ENCODE measurements at regions not wholly inside any gene's neighbourhood (a gene's known extent, or its start where the extent isn't known, plus 50 kb on each side); places are given as distances from the start of the nearest gene placed in this dataset.

- DNase-seq (ENCODE audit: low spot score in 2 of 2) = no peak
- Histone ChIP-seq H3K9me3 (no peaks in the 10 kb centered on the region), H3K36me3 (replicated peaks) (no peaks in the 10 kb centered on the region), H3K27me3 (ENCODE audit: low read depth) (no peaks in the 10 kb centered on the region), H3K4me3 (no peak overlapping the region), H3K4me1 (no peaks in the 10 kb centered on the region)
- in situ Hi-C loops (cut with MboI; ENCODE audit: low sequenced_read_pairs) = no loop called here
Measured at GRCh38 chr1:63033211-63033610, 249.3 kb downstream of the ATG4C start.

GRCh38 chr1:63034256-63034655 lies 250.3 kb downstream of the ATG4C start:
- H3K4me1 ChIP-seq = no peaks in the 10 kb centered on the region
- in situ Hi-C loops (cut with MboI; ENCODE audit: low sequenced_read_pairs) = no loop called here
- no peaks in the 10 kb centered on the region for H3K9me3 ChIP-seq
- H3K4me3 ChIP-seq = no peak overlapping the region
- DNase-seq (ENCODE audit: low spot score in 2 of 2) = no peak
- H3K27me3 ChIP-seq (ENCODE audit: low read depth) = no peaks in the 10 kb centered on the region
- no peaks in the 10 kb centered on the region for H3K36me3 ChIP-seq (replicated peaks)

DNA sequence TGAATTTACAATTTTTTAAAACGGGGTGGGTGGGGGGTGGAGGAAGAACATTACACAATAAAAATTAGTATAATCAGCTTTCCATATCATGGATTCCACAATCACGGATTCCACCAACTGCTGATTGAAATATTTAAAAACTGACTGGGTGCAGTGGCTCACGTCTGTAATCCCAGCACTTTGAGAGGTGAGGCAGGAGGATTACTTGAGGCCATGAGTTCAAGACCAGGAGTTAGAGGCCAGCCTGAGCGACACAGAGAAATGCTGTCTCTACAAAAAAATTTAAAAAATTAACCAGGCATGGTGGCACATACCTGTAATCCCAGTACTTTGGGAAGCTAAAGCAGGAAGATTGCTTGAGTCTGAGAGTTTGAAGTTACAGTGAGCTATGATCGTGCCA lies 254.7 kb downstream of the ATG4C start:
- H3K4me3 ChIP-seq = no peak overlapping the region
- no peaks in the 10 kb centered on the region for H3K4me1 ChIP-seq
- in situ Hi-C loops (cut with MboI; ENCODE audit: low sequenced_read_pairs) = no loop called here
- H3K27me3 ChIP-seq (ENCODE audit: low read depth) = no peaks in the 10 kb centered on the region
- H3K9me3 ChIP-seq = no peaks in the 10 kb centered on the region
- no peaks in the 10 kb centered on the region for H3K36me3 ChIP-seq (replicated peaks)
- no peak for DNase-seq (ENCODE audit: low spot score in 2 of 2)

DNA sequence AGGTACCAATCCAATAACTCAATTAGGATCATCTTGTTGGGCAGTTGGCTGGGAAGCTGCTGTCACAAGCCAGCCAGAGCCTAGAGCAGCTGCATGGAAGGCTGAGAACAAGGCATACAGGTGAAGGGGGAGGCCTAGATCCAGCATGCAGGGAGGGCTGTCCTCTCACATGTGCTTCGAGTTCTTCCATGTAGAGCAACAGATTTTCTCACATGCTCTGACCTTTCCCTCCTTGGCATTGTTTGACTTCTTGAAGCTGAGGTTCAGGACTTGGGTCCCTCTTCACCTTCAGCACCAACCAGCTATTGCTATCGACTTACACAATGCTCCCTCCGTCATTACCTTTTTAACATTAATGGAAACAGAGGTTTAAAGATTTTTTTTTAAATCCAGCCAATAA lies 257.7 kb downstream of the ATG4C start:
- H3K9me3 ChIP-seq = peaks cover 5% of the 10 kb centered on the region; the same call in 1 of the 2 replicates
- H3K4me3 ChIP-seq = no peak overlapping the region
- H3K36me3 ChIP-seq (replicated peaks) = no peaks in the 10 kb centered on the region
- DNase-seq (ENCODE audit: low spot score in 2 of 2) = no peak
- no peaks in the 10 kb centered on the region for H3K4me1 ChIP-seq
- no peaks in the 10 kb centered on the region for H3K27me3 ChIP-seq (ENCODE audit: low read depth)
- in situ Hi-C loops (cut with MboI; ENCODE audit: low sequenced_read_pairs) = no loop called here

DNA sequence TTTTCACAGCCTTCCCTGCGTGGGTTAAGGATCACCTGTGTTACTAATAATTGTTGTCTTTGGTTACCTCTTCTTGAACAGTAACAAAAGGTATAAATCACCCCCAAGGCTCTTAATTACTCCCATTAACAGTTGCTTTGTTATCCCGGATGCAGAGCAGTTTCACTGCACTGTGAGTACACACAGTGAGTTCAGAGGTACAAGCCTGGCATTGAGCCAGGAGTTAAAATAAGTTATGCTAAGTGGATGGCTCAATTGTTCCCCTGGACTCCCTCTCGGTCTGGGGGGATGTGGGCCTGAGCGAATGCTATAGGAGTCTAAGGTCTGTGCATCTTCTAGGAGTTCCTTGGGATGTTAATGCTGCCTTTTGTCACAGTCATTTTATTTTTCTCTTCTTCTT lies 258.3 kb downstream of the ATG4C start:
- H3K9me3 ChIP-seq = peaks cover 5% of the 10 kb centered on the region; the same call in 1 of the 2 replicates
- H3K27me3 ChIP-seq (ENCODE audit: low read depth) = no peaks in the 10 kb centered on the region
- DNase-seq (ENCODE audit: low spot score in 2 of 2) = peak in 1 of 2 experiments; percentile 14
- H3K36me3 ChIP-seq (replicated peaks) = no peaks in the 10 kb centered on the region
- H3K4me3 ChIP-seq = no peak overlapping the region
- H3K4me1 ChIP-seq = no peaks in the 10 kb centered on the region
- in situ Hi-C loops (cut with MboI; ENCODE audit: low sequenced_read_pairs) = no loop called here

DNA sequence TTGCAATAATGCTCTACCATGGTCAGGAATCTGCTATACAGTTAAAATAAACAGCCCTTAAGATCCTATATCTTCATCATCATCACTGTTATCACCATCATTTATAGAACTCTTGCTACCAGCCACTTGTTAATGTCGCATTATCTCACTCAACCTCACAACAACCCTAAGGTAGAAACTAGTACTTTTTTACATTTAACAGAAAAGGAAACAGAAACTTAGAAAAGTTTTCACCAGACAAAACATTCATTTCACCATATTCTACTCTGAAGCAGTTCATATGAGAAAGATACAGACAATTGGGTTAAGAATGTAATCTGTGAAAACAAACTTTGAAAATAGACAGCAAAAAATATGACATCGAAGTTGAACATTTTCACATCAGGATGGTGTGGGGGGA lies 262.6 kb downstream of the ATG4C start:
- Histone ChIP-seq H3K27me3 (ENCODE audit: low read depth) (no peaks in the 10 kb centered on the region; the same call in 1 of the 2 replicates), H3K4me3 (no peak overlapping the region), H3K36me3 (replicated peaks) (no peaks in the 10 kb centered on the region), H3K4me1 (no peaks in the 10 kb centered on the region), H3K9me3 (peaks cover 5% of the 10 kb centered on the region; the same call in 1 of the 2 replicates)
- in situ Hi-C loops (cut with MboI; ENCODE audit: low sequenced_read_pairs) = no loop called here
- no peak for DNase-seq (ENCODE audit: low spot score in 2 of 2)

GRCh38 chr1:63049135-63049534 lies 265.2 kb downstream of the ATG4C start:
- no peaks in the 10 kb centered on the region for H3K36me3 ChIP-seq (replicated peaks)
- no peak overlapping the region for H3K4me3 ChIP-seq
- in situ Hi-C loops (cut with MboI; ENCODE audit: low sequenced_read_pairs) = no loop called here
- DNase-seq (ENCODE audit: low spot score in 2 of 2) = no peak
- no peaks in the 10 kb centered on the region; the same call in 1 of the 2 replicates for H3K27me3 ChIP-seq (ENCODE audit: low read depth)
- H3K4me1 ChIP-seq = no peaks in the 10 kb centered on the region
- H3K9me3 ChIP-seq = peaks cover 5% of the 10 kb centered on the region; the same call in 1 of the 2 replicates

GRCh38 chr1:63051356-63051755 lies 267.4 kb downstream of the ATG4C start:
- H3K9me3 ChIP-seq = no peaks in the 10 kb centered on the region
- H3K36me3 ChIP-seq (replicated peaks) = no peaks in the 10 kb centered on the region
- H3K27me3 ChIP-seq (ENCODE audit: low read depth) = no peaks in the 10 kb centered on the region; the same call in 1 of the 2 replicates
- DNase-seq (ENCODE audit: low spot score in 2 of 2) = no peak
- in situ Hi-C loops (cut with MboI; ENCODE audit: low sequenced_read_pairs) = no loop called here
- H3K4me1 ChIP-seq = no peaks in the 10 kb centered on the region
- no peak overlapping the region for H3K4me3 ChIP-seq

DNA sequence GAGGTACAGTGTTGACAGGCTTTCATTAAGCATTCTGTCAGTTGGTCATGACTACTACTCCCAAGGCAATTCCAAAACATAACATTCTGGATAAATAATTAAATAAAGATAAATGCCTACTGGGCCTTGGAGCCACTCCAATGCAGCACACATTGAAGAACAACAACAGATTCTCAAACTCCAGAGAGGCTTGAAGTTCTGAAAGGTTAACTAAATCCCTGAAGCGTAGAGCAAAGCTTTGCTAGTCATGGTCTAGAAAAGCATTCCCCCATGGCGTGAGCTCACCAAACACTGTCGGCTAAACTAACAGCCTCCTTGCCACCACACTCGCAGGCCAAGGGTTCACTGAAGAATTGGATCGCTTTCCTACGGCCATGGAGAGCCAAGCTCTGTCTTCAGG lies 268.0 kb downstream of the ATG4C start:
- Histone ChIP-seq H3K4me1 (no peaks in the 10 kb centered on the region), H3K36me3 (replicated peaks) (no peaks in the 10 kb centered on the region), H3K4me3 (no peak overlapping the region), H3K27me3 (ENCODE audit: low read depth) (no peaks in the 10 kb centered on the region; the same call in 1 of the 2 replicates), H3K9me3 (no peaks in the 10 kb centered on the region)
- no peak for DNase-seq (ENCODE audit: low spot score in 2 of 2)
- in situ Hi-C loops (cut with MboI; ENCODE audit: low sequenced_read_pairs) = no loop called here

DNA sequence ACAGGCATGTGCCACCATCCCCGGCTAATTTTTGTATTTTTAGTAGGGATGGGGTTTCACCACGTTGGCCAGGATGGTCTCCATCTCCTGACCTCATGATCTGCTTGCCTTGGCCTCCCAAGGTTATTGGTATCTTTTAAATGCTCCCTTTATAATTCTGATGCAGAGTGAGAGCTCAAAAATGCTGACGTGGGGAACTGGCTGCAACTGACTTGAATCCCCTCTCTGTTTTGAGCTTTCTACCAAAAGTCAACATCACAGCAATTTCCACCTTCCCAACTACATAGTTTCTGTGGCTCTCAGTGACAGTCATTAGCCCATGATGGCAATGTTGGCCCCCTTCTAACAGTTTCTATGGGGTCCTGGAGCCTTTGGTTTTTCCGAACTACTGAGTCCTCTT lies 268.2 kb upstream of the FOXD3 start:
- H3K4me3 ChIP-seq = no peak overlapping the region
- no peaks in the 10 kb centered on the region for H3K4me1 ChIP-seq
- no peaks in the 10 kb centered on the region for H3K27me3 ChIP-seq (ENCODE audit: low read depth)
- in situ Hi-C loops (cut with MboI; ENCODE audit: low sequenced_read_pairs) = no loop called here
- H3K36me3 ChIP-seq (replicated peaks) = no peaks in the 10 kb centered on the region
- no peak for DNase-seq (ENCODE audit: low spot score in 2 of 2)
- no peaks in the 10 kb centered on the region for H3K9me3 ChIP-seq

DNA sequence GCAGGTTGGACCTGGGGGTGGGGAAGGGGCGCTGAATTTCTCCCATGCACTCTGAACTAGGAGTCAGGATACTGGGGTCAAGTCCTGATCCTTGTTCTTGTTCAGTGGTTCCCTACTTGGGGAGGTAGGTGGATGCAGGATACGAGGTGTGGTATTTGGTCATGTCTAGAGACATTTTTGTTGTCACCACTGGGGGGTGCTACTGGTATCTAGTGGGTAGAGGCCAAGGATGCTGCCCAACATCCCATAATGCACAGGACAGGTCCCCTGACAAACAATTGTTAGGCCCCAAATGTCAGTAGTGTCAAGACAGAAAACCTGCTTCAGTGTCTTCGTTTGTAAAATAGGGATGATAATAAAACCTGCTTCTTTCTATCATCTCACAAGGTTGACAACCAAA lies 259.0 kb upstream of the FOXD3 start:
- H3K4me1 ChIP-seq = no peaks in the 10 kb centered on the region
- H3K36me3 ChIP-seq (replicated peaks) = no peaks in the 10 kb centered on the region
- no peak overlapping the region for H3K4me3 ChIP-seq
- no peaks in the 10 kb centered on the region for H3K9me3 ChIP-seq
- in situ Hi-C loops (cut with MboI; ENCODE audit: low sequenced_read_pairs) = no loop called here
- DNase-seq (ENCODE audit: low spot score in 2 of 2) = peak in 1 of 2 experiments; percentile 41
- no peaks in the 10 kb centered on the region for H3K27me3 ChIP-seq (ENCODE audit: low read depth)

DNA sequence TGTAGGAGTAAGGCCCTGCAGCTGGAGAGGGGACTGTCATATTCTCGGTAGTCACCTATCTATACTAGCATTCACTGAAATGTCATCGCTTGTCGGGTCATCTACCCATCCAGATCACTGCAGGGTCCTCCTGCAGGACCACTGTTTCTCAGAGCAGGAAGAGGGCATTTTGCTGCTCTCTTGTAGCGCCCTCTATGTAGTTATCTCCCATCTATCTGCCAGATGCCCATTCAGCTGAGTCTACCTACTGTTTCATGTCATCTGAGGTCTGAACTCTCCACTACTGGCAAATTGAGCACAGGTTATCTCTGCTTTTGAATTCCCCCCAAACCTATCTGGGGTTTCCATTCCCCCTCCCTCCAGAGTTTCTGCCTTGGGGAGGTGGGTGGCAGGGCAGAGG lies 258.2 kb upstream of the FOXD3 start:
- H3K4me3 ChIP-seq = no peak overlapping the region
- H3K27me3 ChIP-seq (ENCODE audit: low read depth) = no peaks in the 10 kb centered on the region
- no peak for DNase-seq (ENCODE audit: low spot score in 2 of 2)
- H3K4me1 ChIP-seq = no peaks in the 10 kb centered on the region
- in situ Hi-C loops (cut with MboI; ENCODE audit: low sequenced_read_pairs) = no loop called here
- no peaks in the 10 kb centered on the region for H3K36me3 ChIP-seq (replicated peaks)
- no peaks in the 10 kb centered on the region for H3K9me3 ChIP-seq

- H3K4me3 ChIP-seq = no peak overlapping the region
- peaks cover 7% of the 10 kb centered on the region; the same call in 1 of the 2 replicates for H3K4me1 ChIP-seq
- in situ Hi-C loops (cut with MboI; ENCODE audit: low sequenced_read_pairs) = no loop called here
- H3K9me3 ChIP-seq = no peaks in the 10 kb centered on the region
- no peaks in the 10 kb centered on the region for H3K36me3 ChIP-seq (replicated peaks)
- DNase-seq (ENCODE audit: low spot score in 2 of 2) = no peak
- no peaks in the 10 kb centered on the region for H3K27me3 ChIP-seq (ENCODE audit: low read depth)
Measured at GRCh38 chr1:63068626-63069025, 253.7 kb upstream of the FOXD3 start.

DNA sequence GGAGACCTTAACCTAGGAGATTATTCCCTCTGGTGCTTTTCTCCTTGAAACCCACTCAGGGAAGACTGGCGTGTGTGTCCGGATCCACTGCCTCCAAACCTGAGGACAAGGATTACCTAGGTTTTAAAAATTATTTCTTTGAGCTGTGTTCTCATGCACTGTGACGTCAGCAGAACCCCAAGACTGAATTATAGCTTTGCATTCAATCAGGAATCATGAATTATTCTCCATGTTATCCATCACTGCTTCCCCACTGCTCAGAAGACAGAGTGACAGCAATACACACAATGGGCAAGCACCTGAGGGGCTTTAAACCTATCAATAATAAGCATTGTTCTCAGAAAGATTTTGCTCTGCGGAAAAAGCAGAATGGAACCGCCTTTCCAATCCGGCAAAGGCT lies 253.2 kb upstream of the FOXD3 start:
- Histone ChIP-seq H3K27me3 (ENCODE audit: low read depth) (no peaks in the 10 kb centered on the region), H3K4me1 (peaks cover 7% of the 10 kb centered on the region), H3K4me3 (no peak overlapping the region), H3K36me3 (replicated peaks) (no peaks in the 10 kb centered on the region), H3K9me3 (no peaks in the 10 kb centered on the region)
- no peak for DNase-seq (ENCODE audit: low spot score in 2 of 2)
- in situ Hi-C loops (cut with MboI; ENCODE audit: low sequenced_read_pairs) = no loop called here
